Neuronal stem cell (in vitro differentiated cells): ENCODE measurements at regions not wholly inside any gene's neighbourhood (a gene's known extent, or its start where the extent isn't known, plus 50 kb on each side); places are given as distances from the start of the nearest gene placed in this dataset.

Source experiments
- DNase-seq: peaks from one replicate; pipeline ENCODE4 v3.0.0-alpha.2; 2013; ENCODE audit warnings: low spot score
- H2AFZ ChIP-seq: one replicate; pipeline ENCODE4 v1.6.1; 2013; ENCODE audit warnings: mild to moderate bottlenecking, low read length, inconsistent platforms
- H2AK5ac ChIP-seq: 2 replicates; pipeline ENCODE4 v1.6.1; 2013; ENCODE audit warnings: low read depth, mild to moderate bottlenecking, inconsistent platforms, low read length, moderate library complexity, mixed read lengths
- H2BK120ac ChIP-seq: 2 replicates; pipeline ENCODE4 v1.6.1; 2013; ENCODE audit warnings: low read depth, mild to moderate bottlenecking, inconsistent platforms, low read length, moderate library complexity, mixed read lengths
- H2BK12ac ChIP-seq: one replicate; pipeline ENCODE4 v1.6.1; 2013; ENCODE audit warnings: low read length, inconsistent platforms
- H2BK15ac ChIP-seq: 2 replicates; pipeline ENCODE4 v1.6.1; 2013; ENCODE audit warnings: mild to moderate bottlenecking, low read length, inconsistent platforms, mixed read lengths
- H2BK5ac ChIP-seq: one replicate; pipeline ENCODE4 v1.6.1; 2013; ENCODE audit warnings: inconsistent platforms, mild to moderate bottlenecking, low read length, moderate library complexity
- H3K14ac ChIP-seq: one replicate; pipeline ENCODE4 v1.6.1; 2013; ENCODE audit warnings: low read length, inconsistent platforms
- H3K18ac ChIP-seq: 2 replicates; pipeline ENCODE4 v1.6.1; 2013; ENCODE audit warnings: low read length, inconsistent platforms
- H3K23ac ChIP-seq: 2 replicates; pipeline ENCODE4 v1.6.1; 2013; ENCODE audit warnings: low read depth, mild to moderate bottlenecking, mixed read lengths, low read length, inconsistent platforms; ENCODE audit not compliant: poor library complexity
- H3K27ac ChIP-seq: replicated peaks from 3 replicates; pipeline ENCODE4 v1.5.1; 2013; ENCODE audit warnings: low read length, inconsistent platforms
- H3K27me3 ChIP-seq, 3 experiments: 2 replicates each; pipeline ENCODE4 v1.6.1; 2013; ENCODE audit warnings: low read length in 3 of 3, mild to moderate bottlenecking in 2 of 3, inconsistent platforms in 1 of 3, low read depth in 1 of 3, mixed read lengths in 1 of 3, moderate library complexity in 1 of 3; ENCODE audit not compliant: control insufficient read depth in 3 of 3, insufficient read depth in 3 of 3
- H3K36me3 ChIP-seq, 2 donors: replicated peaks in 1 of 2; 2 replicates each; pipeline ENCODE4 v1.6.1; 2013; ENCODE audit warnings: low read length in 2 of 2; ENCODE audit not compliant: control insufficient read depth in 2 of 2, insufficient read depth in 2 of 2
- H3K4ac ChIP-seq: 2 replicates; pipeline ENCODE4 v1.6.1; 2013; ENCODE audit warnings: inconsistent platforms, mild to moderate bottlenecking, low read length, moderate library complexity
- H3K4me1 ChIP-seq, 2 donors: 1 replicate in 1 of 2; 2 replicates in 1 of 2; pipeline ENCODE4 v1.6.1; 2013; ENCODE audit warnings: low read length in 2 of 2, low read depth in 1 of 2; ENCODE audit not compliant: control insufficient read depth in 2 of 2, insufficient read depth in 1 of 2
- H3K4me2 ChIP-seq: one replicate; pipeline ENCODE4 v1.6.1; 2013; ENCODE audit warnings: mild to moderate bottlenecking, low read length, inconsistent platforms; ENCODE audit not compliant: insufficient read depth, poor library complexity, severe bottlenecking
- H3K4me3 ChIP-seq, 2 donors: 2 replicates each; pipeline ENCODE4 v1.5.1; 2013; ENCODE audit warnings: low read length in 2 of 2, mild to moderate bottlenecking in 2 of 2, inconsistent platforms in 1 of 2, moderate library complexity in 1 of 2
- H3K79me1 ChIP-seq: one replicate; pipeline ENCODE4 v1.6.1; 2013; ENCODE audit warnings: low read depth, mild to moderate bottlenecking, inconsistent platforms, low read length, moderate library complexity
- H3K9ac ChIP-seq: one replicate; pipeline ENCODE4 v1.6.1; 2013; ENCODE audit warnings: mild to moderate bottlenecking, low read depth, low read length, inconsistent platforms; ENCODE audit not compliant: poor library complexity
- H3K9me3 ChIP-seq, 2 donors: replicated peaks in 1 of 2; 2 replicates each; pipeline versions ENCODE3 to v1.6.1; 2013; ENCODE audit warnings: low read length in 2 of 2, mild to moderate bottlenecking in 2 of 2, inconsistent platforms in 1 of 2, low read depth in 1 of 2, mixed read lengths in 1 of 2, moderate library complexity in 1 of 2; ENCODE audit not compliant: control insufficient read depth in 2 of 2, insufficient read depth in 1 of 2
- H4K8ac ChIP-seq: one replicate; pipeline ENCODE4 v1.6.1; 2013; ENCODE audit warnings: low read depth, mild to moderate bottlenecking, inconsistent platforms, low read length, moderate library complexity
- H4K91ac ChIP-seq: one replicate; pipeline ENCODE4 v1.6.1; 2013; ENCODE audit warnings: low read length, low read depth, mild to moderate bottlenecking, inconsistent platforms; ENCODE audit not compliant: poor library complexity
- whole genome bisulfite sequencing, 2 donors: extraction: QIAGEN DNeasy Blood & Tissue Kit; methylation state at CpG; one replicate each; pipeline ENCODE4 v1.1.7; 2013; ENCODE audit warnings: missing lambda C conversion rate in 2 of 2, mixed read lengths in 1 of 2; ENCODE audit not compliant: insufficient read length in 2 of 2, insufficient replicate concordance in 1 of 2; ENCODE audit errors: extremely low coverage in 2 of 2; 5-methylcytosine and 5-hydroxymethylcytosine counted together

- no peak overlapping the region for H3K27ac ChIP-seq
- no peak overlapping the region for H2AFZ ChIP-seq
- no peak overlapping the region for H2BK12ac ChIP-seq
- H3K9ac ChIP-seq, result no peak overlapping the region
- no peaks in the 10 kb centered on the region for H3K36me3 ChIP-seq
- H4K8ac ChIP-seq, result no peak overlapping the region
- no peak overlapping the region for H2BK5ac ChIP-seq
- no peaks in the 10 kb centered on the region for H3K9me3 ChIP-seq
- H3K4me3 ChIP-seq, result no peak overlapping the region
- no peak overlapping the region for H3K14ac ChIP-seq
- no peak overlapping the region for H3K4me2 ChIP-seq
- H2BK15ac ChIP-seq, result no peak overlapping the region
- H3K18ac ChIP-seq, result no peak overlapping the region
- peak overlapping the region; percentile 37 for H2AK5ac ChIP-seq
- no peaks in the 10 kb centered on the region for H3K4me1 ChIP-seq
- WGBS, 2 donors, result no CpG with 5 or more reads among the region's 4 CpGs
- H3K23ac ChIP-seq, result no peak overlapping the region
- no peak overlapping the region for H2BK120ac ChIP-seq
- H4K91ac ChIP-seq, result no peak overlapping the region
- DNase-seq, result no peak
- no peak overlapping the region for H3K4ac ChIP-seq
- H3K79me1 ChIP-seq, result no peaks in the 10 kb centered on the region
- H3K27me3 ChIP-seq, result no peaks in the 10 kb centered on the region
These were observed 131.9 kb upstream of the SHISA6 start for GRCh38 chr17:11109106-11109505.

GRCh38 chr17:11105141-11105540 lies 135.9 kb upstream of the SHISA6 start:
- no peak overlapping the region for H2BK5ac ChIP-seq
- no peak overlapping the region for H3K27ac ChIP-seq
- no peak overlapping the region for H3K14ac ChIP-seq
- H3K4ac ChIP-seq, result no peak overlapping the region
- H2BK15ac ChIP-seq, result no peak overlapping the region
- no peaks in the 10 kb centered on the region for H3K4me1 ChIP-seq
- no peak overlapping the region for H3K9ac ChIP-seq
- no peak for DNase-seq
- H3K4me3 ChIP-seq, result no peak overlapping the region
- H3K9me3 ChIP-seq, result no peaks in the 10 kb centered on the region
- H2BK12ac ChIP-seq, result no peak overlapping the region
- H2AFZ ChIP-seq, result no peak overlapping the region
- no peak overlapping the region for H3K18ac ChIP-seq
- no peak overlapping the region for H3K23ac ChIP-seq
- H2BK120ac ChIP-seq, result no peak overlapping the region
- H3K4me2 ChIP-seq, result no peak overlapping the region
- no peaks in the 10 kb centered on the region for H3K36me3 ChIP-seq
- no peaks in the 10 kb centered on the region for H3K27me3 ChIP-seq
- no peak overlapping the region for H4K8ac ChIP-seq
- H4K91ac ChIP-seq, result no peak overlapping the region
- no peaks in the 10 kb centered on the region for H3K79me1 ChIP-seq
- no peak overlapping the region for H2AK5ac ChIP-seq

GRCh38 chr17:11097121-11097520 lies 143.9 kb upstream of the SHISA6 start:
- no peaks in the 10 kb centered on the region for H3K4me1 ChIP-seq
- no peak for DNase-seq
- H3K4me3 ChIP-seq, result no peak overlapping the region
- no peak overlapping the region for H3K27ac ChIP-seq
- no peak overlapping the region for H4K8ac ChIP-seq
- no peak overlapping the region for H3K4ac ChIP-seq
- H3K36me3 ChIP-seq, result no peaks in the 10 kb centered on the region
- no peak overlapping the region for H2AK5ac ChIP-seq
- H4K91ac ChIP-seq, result no peak overlapping the region
- H3K9ac ChIP-seq, result no peak overlapping the region
- no peak overlapping the region for H3K23ac ChIP-seq
- no peak overlapping the region for H2BK5ac ChIP-seq
- H3K18ac ChIP-seq, result no peak overlapping the region
- WGBS, 2 donors, result no CpG with 5 or more reads among the region's 3 CpGs
- no peak overlapping the region for H2BK12ac ChIP-seq
- H3K27me3 ChIP-seq, result no peaks in the 10 kb centered on the region
- no peak overlapping the region for H2BK15ac ChIP-seq
- H3K79me1 ChIP-seq, result no peaks in the 10 kb centered on the region
- no peak overlapping the region for H3K4me2 ChIP-seq
- H3K9me3 ChIP-seq, result no peaks in the 10 kb centered on the region
- H3K14ac ChIP-seq, result no peak overlapping the region
- no peak overlapping the region for H2BK120ac ChIP-seq
- no peak overlapping the region for H2AFZ ChIP-seq

GRCh38 chr17:11094331-11094730 lies 146.7 kb upstream of the SHISA6 start:
- Histone ChIP-seq H2BK120ac (no peak overlapping the region), H2BK12ac (no peak overlapping the region), H3K9me3 (no peaks in the 10 kb centered on the region), H3K14ac (no peak overlapping the region), H3K4me1 (no peaks in the 10 kb centered on the region), H4K91ac (no peak overlapping the region), H2AK5ac (no peak overlapping the region), H4K8ac (no peak overlapping the region), H2BK15ac (no peak overlapping the region), H3K4ac (no peak overlapping the region), H3K4me2 (no peak overlapping the region), H3K23ac (no peak overlapping the region), H3K9ac (no peak overlapping the region), H3K4me3 (no peak overlapping the region), H3K27ac (no peak overlapping the region), H2AFZ (no peak overlapping the region), H3K36me3 (no peaks in the 10 kb centered on the region), H3K79me1 (no peaks in the 10 kb centered on the region), H3K27me3 (no peaks in the 10 kb centered on the region), H2BK5ac (no peak overlapping the region), H3K18ac (no peak overlapping the region)
- no CpG with 5 or more reads among the region's 14 CpGs for WGBS, 2 donors
- no peak for DNase-seq
